Lung (tissue), 11 donors: ENCODE measurements at regions not wholly inside any gene's neighbourhood (a gene's known extent, or its start where the extent isn't known, plus 50 kb on each side); places are given as distances from the start of the nearest gene placed in this dataset.

Source experiments
- ATAC-seq: fragments of 200-7000 bp; cut with Tn5 transposase; one replicate; pipeline ENCODE4 v1.9.1; 2020; ENCODE audit warnings: moderate number of reproducible peaks; ENCODE audit not compliant: insufficient read depth, low FRiP score
- DNase-seq, 3 donors: peaks; one replicate each; pipeline ENCODE4 v3.0.0-alpha.2; 2013 to 2017
- H3K27ac ChIP-seq, 2 donors: one replicate each; pipeline ENCODE4 v1.5.1; 2013; ENCODE audit warnings: mild to moderate bottlenecking in 2 of 2, moderate library complexity in 2 of 2, control low read depth in 1 of 2, inconsistent platforms in 1 of 2, low read depth in 1 of 2, low read length in 1 of 2
- H3K27me3 ChIP-seq, 3 donors: one replicate each; pipeline ENCODE4 v1.5.1; 2013; ENCODE audit warnings: low read length in 2 of 3; ENCODE audit not compliant: control insufficient read depth in 3 of 3, insufficient read depth in 3 of 3
- H3K36me3 ChIP-seq, 4 donors: one replicate each; pipeline ENCODE4 v1.5.1; 2013; ENCODE audit warnings: low read length in 4 of 4, mild to moderate bottlenecking in 1 of 4, moderate library complexity in 1 of 4; ENCODE audit not compliant: control insufficient read depth in 4 of 4, insufficient read depth in 4 of 4
- H3K4me1 ChIP-seq, 5 donors: one replicate each; pipeline ENCODE4 v1.5.1; 2013; ENCODE audit warnings: low read length in 5 of 5, mild to moderate bottlenecking in 2 of 5, moderate library complexity in 1 of 5; ENCODE audit not compliant: control insufficient read depth in 5 of 5, insufficient read depth in 5 of 5
- H3K4me3 ChIP-seq: one replicate; pipeline ENCODE4 v1.5.1; 2013; ENCODE audit warnings: mild to moderate bottlenecking, control low read depth, moderate library complexity
- H3K9ac ChIP-seq, 2 donors: one replicate each; pipeline ENCODE4 v1.5.1; 2013; ENCODE audit warnings: low read length in 2 of 2, control low read depth in 1 of 2; ENCODE audit not compliant: insufficient read depth in 1 of 2
- H3K9me3 ChIP-seq, 4 donors: one replicate each; pipeline ENCODE4 v1.5.1; 2013; ENCODE audit warnings: low read length in 3 of 4, mild to moderate bottlenecking in 1 of 4, moderate library complexity in 1 of 4; ENCODE audit not compliant: control insufficient read depth in 4 of 4, insufficient read depth in 3 of 4
- WGBS, 2 donors: extraction: QIAGEN DNeasy Blood & Tissue Kit; methylation state at CpG; one replicate each; pipeline ENCODE4 v1.1.7; 2013; 5-methylcytosine and 5-hydroxymethylcytosine counted together
- TF ChIP-seq, protein P1 (sequence below): IDR thresholded peaks from 2 replicates; pipeline ENCODE4 v1.5.1; 2012; ENCODE audit warnings: mild to moderate bottlenecking; ENCODE audit errors: control extremely low read depth, extremely low read depth
- donor health status: control.
- donor health status: control.
- donor health status: Bipolar disorder and iron deficiency.
- donor health status: healthy.
- donor health status: DM: yes; HTN: yes; CAD: no.

DNA sequence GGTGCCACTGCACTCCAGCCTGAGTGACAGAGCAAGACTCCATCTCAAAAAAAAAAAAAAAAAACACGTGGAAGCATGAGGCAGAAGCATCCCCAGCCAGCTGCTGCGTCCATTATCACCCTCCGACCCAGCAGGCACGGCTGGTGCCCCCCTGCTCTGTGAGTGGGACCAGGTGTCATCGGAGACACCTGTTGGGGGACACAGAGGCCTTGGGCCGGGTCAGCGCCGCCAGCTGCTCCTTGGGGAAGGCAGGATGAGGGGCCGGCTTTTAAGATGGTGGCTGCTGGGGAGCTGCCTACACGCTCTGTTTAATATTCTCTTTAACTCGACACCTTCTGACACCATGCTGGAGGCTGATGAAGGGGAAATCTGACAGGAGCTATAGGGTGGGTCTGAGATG is 80.2 kb upstream of the RUFY1 start:
- no peaks in the 10 kb centered on the region for H3K36me3 ChIP-seq
- ATAC-seq (no peak), DNase-seq (no peak)
- no peak overlapping the region for H3K4me3 ChIP-seq
- H3K27ac ChIP-seq, result no peak overlapping the region
- TF ChIP-seq, protein P1, sequence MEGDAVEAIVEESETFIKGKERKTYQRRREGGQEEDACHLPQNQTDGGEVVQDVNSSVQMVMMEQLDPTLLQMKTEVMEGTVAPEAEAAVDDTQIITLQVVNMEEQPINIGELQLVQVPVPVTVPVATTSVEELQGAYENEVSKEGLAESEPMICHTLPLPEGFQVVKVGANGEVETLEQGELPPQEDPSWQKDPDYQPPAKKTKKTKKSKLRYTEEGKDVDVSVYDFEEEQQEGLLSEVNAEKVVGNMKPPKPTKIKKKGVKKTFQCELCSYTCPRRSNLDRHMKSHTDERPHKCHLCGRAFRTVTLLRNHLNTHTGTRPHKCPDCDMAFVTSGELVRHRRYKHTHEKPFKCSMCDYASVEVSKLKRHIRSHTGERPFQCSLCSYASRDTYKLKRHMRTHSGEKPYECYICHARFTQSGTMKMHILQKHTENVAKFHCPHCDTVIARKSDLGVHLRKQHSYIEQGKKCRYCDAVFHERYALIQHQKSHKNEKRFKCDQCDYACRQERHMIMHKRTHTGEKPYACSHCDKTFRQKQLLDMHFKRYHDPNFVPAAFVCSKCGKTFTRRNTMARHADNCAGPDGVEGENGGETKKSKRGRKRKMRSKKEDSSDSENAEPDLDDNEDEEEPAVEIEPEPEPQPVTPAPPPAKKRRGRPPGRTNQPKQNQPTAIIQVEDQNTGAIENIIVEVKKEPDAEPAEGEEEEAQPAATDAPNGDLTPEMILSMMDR, result no peak
- WGBS, 2 donors, result 76 to 77% methylated on average over 11 of the region's 11 CpGs
- no peaks in the 10 kb centered on the region for H3K27me3 ChIP-seq
- peaks cover 0 to 6% (median 0%) of the 10 kb centered on the region in 5 donors for H3K4me1 ChIP-seq
- no peak overlapping the region for H3K9ac ChIP-seq
- H3K9me3 ChIP-seq, result peaks cover 0 to 8% (median 0%) of the 10 kb centered on the region in 4 donors

- H3K4me1 ChIP-seq, result no peaks in the 10 kb centered on the region
- no peak overlapping the region for H3K4me3 ChIP-seq
- no peaks in the 10 kb centered on the region for H3K27me3 ChIP-seq
- peaks cover 0 to 15% (median 0%) of the 10 kb centered on the region in 4 donors for H3K9me3 ChIP-seq
- no peak for DNase-seq
- TF ChIP-seq, protein P1, result no peak
- no peak overlapping the region for H3K9ac ChIP-seq
- H3K27ac ChIP-seq, result no peak overlapping the region
- H3K36me3 ChIP-seq, result no peaks in the 10 kb centered on the region
- 69 to 80% methylated on average over 7 to 8 of the region's 8 CpGs for WGBS, 2 donors
- ATAC-seq, result no peak
Observed at GRCh38 chr5:179468696-179469095, 81.7 kb upstream of the RUFY1 start.

GRCh38 chr5:179467441-179467840 is 82.9 kb upstream of the RUFY1 start:
- H3K27me3 ChIP-seq, result no peaks in the 10 kb centered on the region
- no peak overlapping the region for H3K27ac ChIP-seq
- H3K4me1 ChIP-seq, result no peaks in the 10 kb centered on the region
- TF ChIP-seq, protein P1, result no peak
- H3K9ac ChIP-seq, result no peak overlapping the region
- ATAC-seq, result no peak
- H3K9me3 ChIP-seq, result peaks cover 0 to 15% (median 0%) of the 10 kb centered on the region in 4 donors
- 95 to 98% methylated on average over 11 of the region's 11 CpGs for WGBS, 2 donors
- no peaks in the 10 kb centered on the region for H3K36me3 ChIP-seq
- H3K4me3 ChIP-seq, result no peak overlapping the region
- DNase-seq, result no peak

DNA sequence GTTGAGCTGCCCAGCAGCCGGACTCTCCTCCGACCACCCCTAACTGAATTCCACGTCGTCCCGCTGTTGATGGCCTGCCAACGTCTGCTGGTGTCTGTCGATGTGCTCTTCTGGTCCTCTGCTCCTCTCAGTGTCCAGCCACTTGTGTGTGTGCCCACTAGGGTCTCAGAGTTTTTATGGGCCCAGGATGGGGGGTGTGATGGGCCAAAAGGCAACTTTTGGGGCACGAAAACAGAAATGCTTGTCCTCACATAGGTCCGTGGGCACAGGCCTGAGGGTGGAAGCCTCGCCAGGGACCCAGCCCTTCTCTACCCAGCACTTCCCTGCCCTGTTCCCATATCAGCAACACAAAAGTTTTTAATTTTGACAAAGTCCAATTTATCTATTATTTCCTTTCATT is 85.7 kb upstream of the RUFY1 start:
- ATAC-seq, result no peak

More for the DNA sequence above, 85.7 kb upstream of the RUFY1 start:
- Histone ChIP-seq H3K27me3 (no peaks in the 10 kb centered on the region), H3K27ac (no peak overlapping the region), H3K9ac (no peak overlapping the region), H3K4me3 (no peak overlapping the region), H3K9me3 (peaks cover 0 to 15% (median 0%) of the 10 kb centered on the region in 4 donors), H3K4me1 (no peaks in the 10 kb centered on the region), H3K36me3 (no peaks in the 10 kb centered on the region)
- 94% methylated on average over 10 of the region's 10 CpGs for WGBS, 2 donors
- no peak for DNase-seq
- TF ChIP-seq, protein P1, result no peak
